ENCODE measurements at regions not wholly inside any gene's neighbourhood (a gene's known extent, or its start where the extent isn't known, plus 50 kb on each side); places are given as distances from the start of the nearest gene placed in this dataset.

DNA sequence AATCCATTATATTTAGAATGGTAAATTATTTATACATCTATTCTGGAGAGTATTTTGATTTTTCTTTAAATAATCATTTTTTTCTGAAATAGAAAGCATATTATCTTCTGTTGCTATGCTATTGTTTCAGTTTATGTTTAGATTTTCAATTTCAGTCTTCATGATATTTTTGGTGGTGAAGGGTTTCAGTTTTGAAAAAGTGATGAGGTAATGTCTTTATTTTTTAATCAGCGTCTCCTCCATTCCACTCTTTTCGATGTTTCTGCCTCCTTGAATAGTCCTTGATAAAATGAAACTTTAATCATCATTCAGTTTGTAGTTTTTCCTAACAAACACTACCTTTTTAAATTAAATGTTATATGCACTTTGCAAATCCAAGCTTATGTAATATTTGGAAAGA is 428.6 kb downstream of the PTPRC start:
- Histone ChIP-seq H3K4me1 (no peaks in the 10 kb centered on the region), H3K27me3 (no peaks in the 10 kb centered on the region), H3K4me3 (no peak overlapping the region), H3K27ac (no peak overlapping the region), H3K9me3 (no peaks in the 10 kb centered on the region), H3K36me3 (no peaks in the 10 kb centered on the region)
- TF ChIP-seq POLR2A (IDR thresholded peaks at IDR 0.05), result no peak
- DNase-seq, result no peak

GRCh38 chr1:199071080-199071479 is 432.2 kb downstream of the PTPRC start:
- Histone ChIP-seq H3K4me3 (no peak overlapping the region), H3K4me1 (no peaks in the 10 kb centered on the region), H3K27ac (no peak overlapping the region), H3K36me3 (no peaks in the 10 kb centered on the region), H3K9me3 (no peaks in the 10 kb centered on the region), H3K27me3 (no peaks in the 10 kb centered on the region)
- TF ChIP-seq POLR2A (IDR thresholded peaks at IDR 0.05), result no peak
- no peak for TF ChIP-seq CTCF (IDR thresholded peaks at IDR 0.05)
- no peak for DNase-seq

GRCh38 chr1:199073166-199073565 is 434.3 kb downstream of the PTPRC start:
- DNase-seq, result no peak
- Histone ChIP-seq H3K4me3 (no peak overlapping the region), H3K27ac (no peak overlapping the region), H3K36me3 (no peaks in the 10 kb centered on the region), H3K4me1 (no peaks in the 10 kb centered on the region), H3K9me3 (no peaks in the 10 kb centered on the region), H3K27me3 (no peaks in the 10 kb centered on the region)
- TF ChIP-seq POLR2A (IDR thresholded peaks at IDR 0.05) (no peak), CTCF (IDR thresholded peaks at IDR 0.05) (no peak)

DNA sequence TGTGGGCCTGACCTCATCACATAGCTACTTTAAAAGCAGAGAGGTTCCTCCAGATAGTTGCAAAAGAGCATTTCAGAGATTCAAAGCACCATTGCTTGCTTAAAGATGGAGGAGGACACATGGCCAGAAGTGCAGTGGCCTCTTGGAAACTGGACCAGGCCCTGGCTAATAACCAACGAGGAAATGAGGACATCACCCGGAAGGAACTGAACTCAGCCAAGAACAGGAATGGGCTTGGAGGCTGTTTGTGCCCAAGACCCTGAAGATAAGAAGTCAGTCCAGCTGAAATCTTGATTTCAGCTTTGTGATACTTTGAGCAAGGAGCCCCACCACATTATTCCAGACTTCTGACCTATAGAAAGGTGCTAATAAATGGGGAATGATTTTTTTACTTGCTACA is 437.0 kb downstream of the PTPRC start:
- H3K36me3 ChIP-seq, result no peaks in the 10 kb centered on the region
- H3K27ac ChIP-seq, result no peak overlapping the region
- DNase-seq, result no peak
- no peak overlapping the region for H3K4me3 ChIP-seq
- no peaks in the 10 kb centered on the region for H3K9me3 ChIP-seq
- no peaks in the 10 kb centered on the region for H3K27me3 ChIP-seq
- no peaks in the 10 kb centered on the region for H3K4me1 ChIP-seq
- TF ChIP-seq POLR2A (IDR thresholded peaks at IDR 0.05) (no peak), CTCF (IDR thresholded peaks at IDR 0.05) (no peak)

DNA sequence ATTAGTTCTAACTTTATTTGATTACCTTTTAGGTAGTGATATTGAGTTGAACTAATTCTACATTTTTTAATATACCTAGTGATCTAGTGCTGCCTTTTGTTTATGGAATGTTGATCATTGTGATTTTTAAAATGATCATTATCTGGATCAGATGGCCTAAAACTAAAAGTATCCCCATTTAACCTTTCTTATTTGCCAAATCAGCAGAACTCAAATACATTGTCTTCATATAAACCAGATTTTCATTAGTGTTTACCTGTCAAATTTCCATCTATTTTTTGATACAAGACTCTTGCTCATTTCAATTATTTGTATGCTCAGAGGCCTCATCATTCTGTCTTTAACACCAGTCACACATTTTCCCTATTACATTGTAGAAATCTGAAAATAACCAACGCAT is 441.2 kb downstream of the PTPRC start:
- Histone ChIP-seq H3K4me1 (no peaks in the 10 kb centered on the region), H3K27me3 (no peaks in the 10 kb centered on the region), H3K4me3 (no peak overlapping the region), H3K9me3 (no peaks in the 10 kb centered on the region), H3K27ac (no peak overlapping the region), H3K36me3 (no peaks in the 10 kb centered on the region)
- TF ChIP-seq CTCF (IDR thresholded peaks at IDR 0.05) (no peak), POLR2A (IDR thresholded peaks at IDR 0.05) (no peak)
- no peak for DNase-seq

DNA sequence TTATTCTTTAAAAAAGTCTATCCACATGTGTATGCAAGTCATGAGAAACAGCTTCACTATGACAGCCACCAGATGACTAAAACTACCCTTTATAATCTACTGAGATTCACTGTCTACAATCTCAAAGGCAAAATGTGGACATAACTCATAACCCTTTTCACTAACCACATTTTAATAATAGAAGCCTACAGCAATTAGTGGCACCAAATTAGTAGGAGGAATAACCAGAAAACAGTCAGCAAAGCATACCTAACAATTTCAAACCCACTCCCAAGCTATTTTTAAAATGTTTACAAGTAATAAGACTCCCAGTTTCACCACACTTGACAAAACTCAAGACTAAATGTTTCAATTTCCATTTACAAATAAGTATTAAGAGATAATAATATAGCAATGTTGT is 442.9 kb downstream of the PTPRC start:
- H3K27ac ChIP-seq, result no peak overlapping the region
- no peak for DNase-seq
- no peak overlapping the region for H3K4me3 ChIP-seq
- no peaks in the 10 kb centered on the region for H3K9me3 ChIP-seq
- H3K4me1 ChIP-seq, result no peaks in the 10 kb centered on the region
- H3K27me3 ChIP-seq, result no peaks in the 10 kb centered on the region
- TF ChIP-seq POLR2A (IDR thresholded peaks at IDR 0.05), result no peak
- no peak for TF ChIP-seq CTCF (IDR thresholded peaks at IDR 0.05)
- no peaks in the 10 kb centered on the region for H3K36me3 ChIP-seq

All from Peyer's patch (tissue), 4 donors.